ENCODE measurements at regions not wholly inside any gene's neighbourhood (a gene's known extent, or its start where the extent isn't known, plus 50 kb on each side); places are given as distances from the start of the nearest gene placed in this dataset.
"Not testable (repeated sequence)": the region's sequence is repeated elsewhere in the genome, so short reads cannot be mapped to it uniquely, and the experiment has no call there.

DNA sequence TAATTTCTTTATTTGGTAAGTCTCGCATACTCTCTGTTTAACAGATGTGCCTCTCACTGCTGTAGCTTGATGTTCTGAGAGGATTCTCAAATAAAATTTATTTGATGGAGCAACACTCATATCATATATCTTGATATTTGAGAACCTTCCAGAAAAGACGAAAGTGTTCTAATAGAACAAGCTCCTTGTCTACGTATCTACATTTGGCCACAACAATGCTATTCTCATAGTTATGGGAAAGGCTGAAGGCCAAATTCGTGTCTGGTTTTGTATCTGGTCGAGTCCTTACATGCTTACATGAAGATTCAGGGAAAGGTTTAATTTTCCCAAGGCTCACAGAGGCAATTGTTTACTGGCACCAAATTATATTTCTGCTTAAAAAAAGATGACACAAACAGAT is 186.7 kb upstream of the SLC38A2 start:
- intact Hi-C loops (cut with DNase I): loop anchor here (5.0 kb wide), 1 partner anchor 177 kb away; no protein-coding TSS in a partner anchor
- DNase-seq (ENCODE audit: missing footprints) (no peak), ATAC-seq (no peak)

DNA sequence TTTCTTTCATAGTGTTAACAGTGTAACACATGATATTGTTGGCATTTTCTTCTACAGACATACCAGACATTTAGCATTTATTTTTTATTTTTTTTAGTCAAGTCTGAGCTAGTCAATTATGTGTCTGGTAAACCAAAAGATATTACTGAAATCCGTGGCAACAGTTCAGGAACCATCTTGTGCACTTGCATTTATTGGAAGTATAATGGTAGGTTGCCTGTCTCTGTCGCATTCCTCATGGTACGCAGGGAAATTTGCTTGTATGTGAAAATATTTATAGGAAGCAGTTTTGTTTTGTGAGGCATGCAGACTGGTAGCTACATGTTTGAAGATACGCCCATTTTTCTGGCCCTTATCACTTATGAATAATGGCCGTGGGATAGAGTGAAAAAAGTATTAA is 186.1 kb upstream of the SLC38A2 start:
- no peak for DNase-seq (ENCODE audit: missing footprints)
- intact Hi-C loops (cut with DNase I): loop anchor here (5.0 kb wide), 1 partner anchor 176 kb away; no protein-coding TSS in a partner anchor
- ATAC-seq: no peak

DNA sequence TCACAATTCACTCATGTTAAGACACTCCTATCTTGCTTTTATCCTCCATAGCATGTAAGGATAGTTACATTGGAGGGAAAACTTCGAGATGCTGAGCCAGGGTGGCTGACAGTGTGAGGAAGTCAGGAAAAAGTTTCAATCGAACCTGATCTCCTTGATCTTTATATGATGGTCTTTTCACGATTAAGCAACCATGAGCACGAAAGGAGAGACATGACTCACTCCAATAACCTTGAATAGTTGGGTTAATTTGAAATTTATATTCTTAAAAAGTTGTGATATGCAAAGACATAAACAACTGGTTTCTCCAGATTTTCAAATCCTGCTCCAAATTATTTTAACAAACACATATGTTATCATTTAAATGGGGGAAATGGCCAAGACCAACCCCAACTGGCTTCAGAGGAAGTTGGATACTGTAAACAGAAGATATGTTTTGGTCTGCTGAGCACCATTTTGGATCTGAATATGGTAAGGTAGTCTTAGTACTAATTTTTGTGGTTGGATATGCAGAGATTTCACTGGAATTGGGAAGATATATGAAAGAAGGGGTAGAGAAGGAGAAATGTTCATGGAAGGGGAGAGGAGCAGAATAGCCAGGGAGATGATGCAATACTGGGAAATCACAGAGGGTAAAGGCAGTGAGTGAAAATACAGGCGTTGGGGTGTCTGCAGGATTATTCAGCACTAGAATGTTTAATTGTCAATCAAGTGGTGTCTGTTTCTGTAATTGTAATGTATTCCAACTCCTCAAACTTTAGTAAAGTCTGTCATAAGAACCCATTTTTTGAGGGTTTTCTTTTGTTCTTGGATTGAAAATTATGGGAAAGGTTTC is 185.2 kb upstream of the SLC38A2 start:
- DNase-seq (ENCODE audit: missing footprints) (no peak), ATAC-seq (no peak)
- intact Hi-C loops (cut with DNase I): loop anchor here (1.0 to 5.0 kb wide), 2 partner anchors 102 to 175 kb away; no protein-coding TSS in a partner anchor

DNA sequence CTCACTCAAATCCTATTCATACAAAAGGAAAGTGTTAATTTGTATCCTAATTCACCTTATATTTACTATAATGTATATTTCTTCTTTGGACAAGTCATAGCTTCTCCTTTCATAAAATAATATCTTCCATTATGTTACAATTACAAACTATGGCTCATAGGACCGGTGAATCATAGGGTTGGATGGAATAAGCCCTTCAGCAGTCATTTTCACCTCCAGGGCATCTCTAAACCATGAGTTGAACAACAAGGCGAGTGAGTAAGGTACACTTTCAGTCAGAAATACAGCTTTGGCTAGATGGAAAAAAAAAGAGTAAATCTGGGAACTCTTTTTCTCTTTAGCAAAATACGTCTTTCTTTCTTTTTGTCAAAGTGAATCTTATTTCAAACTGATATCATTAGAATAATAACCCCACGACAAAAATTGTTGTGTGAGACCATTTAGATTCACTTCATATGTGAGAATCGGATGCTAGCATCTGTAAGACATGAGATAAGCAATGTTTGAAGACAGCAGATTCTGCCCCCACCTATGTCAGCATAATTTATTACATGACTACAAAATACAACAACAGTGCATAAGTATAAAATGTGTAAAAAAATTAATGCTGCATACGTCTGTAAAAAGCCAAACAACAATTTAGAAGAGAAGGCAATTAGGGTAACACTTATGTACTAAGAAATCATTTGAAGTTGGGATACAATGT is 184.4 kb upstream of the SLC38A2 start:
- intact Hi-C loops (cut with DNase I): loop anchor here (1.0 to 5.0 kb wide), 2 partner anchors 102 to 175 kb away; no protein-coding TSS in a partner anchor
- ATAC-seq (no peak), DNase-seq (ENCODE audit: missing footprints) (no peak)

DNA sequence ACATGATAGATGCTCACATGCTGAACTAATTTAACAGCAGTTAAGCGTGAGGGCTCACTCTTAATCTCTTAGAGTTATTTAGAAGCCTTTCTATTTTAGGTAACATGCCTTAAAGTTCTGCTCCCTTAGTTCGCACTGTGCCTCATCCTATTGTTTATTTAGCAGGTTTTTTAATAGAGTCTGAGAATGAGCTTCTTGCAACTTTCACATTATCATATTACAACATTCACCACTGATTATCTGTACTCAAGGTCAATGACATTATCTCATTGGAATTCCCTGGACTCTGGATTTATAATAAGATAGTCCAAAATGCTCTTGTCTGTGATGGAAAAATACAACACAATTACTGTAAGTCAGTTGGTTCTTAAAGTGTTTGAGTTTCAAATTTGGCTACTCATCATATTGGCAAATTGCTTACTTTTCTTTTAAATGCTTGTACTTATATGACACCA is 183.6 kb upstream of the SLC38A2 start:
- DNase-seq (ENCODE audit: missing footprints): no peak
- intact Hi-C loops (cut with DNase I): loop anchor here (5.0 kb wide), 1 partner anchor 174 kb away; no protein-coding TSS in a partner anchor
- ATAC-seq: peak; percentile 91

DNA sequence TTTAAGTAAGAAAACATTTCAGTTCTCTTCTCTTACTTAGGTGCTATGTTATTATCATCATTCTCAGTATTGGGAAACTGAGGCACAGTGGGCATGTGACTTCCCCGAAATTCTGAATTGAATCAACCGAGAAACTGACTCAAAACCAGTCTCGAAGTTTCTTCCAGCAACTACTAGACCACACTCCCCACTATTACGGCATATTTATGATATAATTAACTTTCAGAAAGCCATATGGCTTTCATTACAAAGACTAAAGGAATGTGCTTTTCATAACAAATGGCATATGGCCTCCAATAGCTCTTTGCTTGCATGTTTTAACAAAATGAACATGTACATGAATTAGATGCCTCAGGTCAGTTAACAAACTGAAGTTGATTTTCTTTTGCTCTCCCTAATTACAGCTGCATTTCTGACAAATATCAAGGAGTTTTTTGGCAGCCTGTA is 182.9 kb upstream of the SLC38A2 start:
- DNase-seq (ENCODE audit: missing footprints) (no peak), ATAC-seq (no peak)
- intact Hi-C loops (cut with DNase I): loop anchor here (5.0 kb wide), 1 partner anchor 173 kb away; no protein-coding TSS in a partner anchor

DNA sequence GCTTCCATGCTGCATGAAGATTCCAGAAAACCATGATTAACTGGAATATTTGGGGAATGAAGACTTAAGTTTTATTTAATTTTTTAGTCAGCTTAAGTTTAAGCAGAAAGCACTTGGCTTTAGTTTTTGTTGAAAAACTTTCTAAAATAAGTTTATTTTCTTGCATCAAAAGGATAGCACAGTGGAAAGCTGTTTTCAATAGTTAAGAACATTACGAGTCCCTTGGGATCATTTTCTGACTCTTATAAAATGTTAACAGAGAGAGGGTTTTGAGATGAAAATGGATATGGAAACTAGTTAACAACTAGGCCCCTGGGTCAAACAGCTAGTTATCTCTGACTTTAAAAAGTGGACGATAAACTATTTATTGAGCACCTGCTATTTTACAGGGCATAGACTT is 181.9 kb upstream of the SLC38A2 start:
- intact Hi-C loops (cut with DNase I): no loop called here
- DNase-seq (ENCODE audit: missing footprints) (no peak), ATAC-seq (no peak)

DNA sequence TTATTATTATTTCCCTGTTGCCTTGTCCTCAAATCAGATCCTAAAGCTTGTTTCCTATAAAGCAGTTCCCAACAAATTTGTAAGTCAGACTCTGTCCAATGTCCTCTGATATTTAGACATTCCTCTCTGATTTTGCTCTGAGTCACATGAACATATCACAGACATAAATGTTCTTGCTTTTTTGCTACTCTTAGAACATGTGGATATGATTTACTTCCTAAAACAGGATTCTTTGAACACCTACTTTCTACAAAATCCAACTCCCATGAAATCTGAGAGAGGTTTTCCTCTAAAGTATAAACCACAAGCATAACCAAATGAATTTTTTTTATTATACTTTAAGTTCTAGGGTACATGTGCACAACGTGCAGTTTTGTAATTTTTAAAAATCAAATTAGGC is 181.3 kb upstream of the SLC38A2 start:
- ATAC-seq: no peak
- intact Hi-C loops (cut with DNase I): no loop called here
- no peak for DNase-seq (ENCODE audit: missing footprints)

DNA sequence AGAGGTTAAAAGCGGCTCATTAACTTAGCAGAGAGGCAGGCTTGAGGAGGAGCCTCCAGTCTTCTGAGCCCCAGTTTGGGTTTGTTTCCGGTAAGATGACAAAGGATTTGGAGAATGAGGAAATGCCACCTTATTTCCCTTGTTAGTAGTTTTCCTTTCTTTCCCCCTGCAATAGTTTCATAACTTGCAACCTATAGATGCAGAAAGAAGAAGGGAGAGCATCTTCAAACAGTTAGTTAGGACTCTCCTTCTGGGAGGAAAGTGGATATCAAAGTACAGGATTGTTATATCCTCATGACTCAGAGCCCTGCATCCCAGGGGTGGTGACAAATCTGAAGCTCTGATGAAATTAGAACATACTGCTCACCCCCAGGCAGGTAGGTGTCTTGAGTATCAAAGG is 180.7 kb upstream of the SLC38A2 start:
- intact Hi-C loops (cut with DNase I): no loop called here
- DNase-seq (ENCODE audit: missing footprints) (no peak), ATAC-seq (no peak)

DNA sequence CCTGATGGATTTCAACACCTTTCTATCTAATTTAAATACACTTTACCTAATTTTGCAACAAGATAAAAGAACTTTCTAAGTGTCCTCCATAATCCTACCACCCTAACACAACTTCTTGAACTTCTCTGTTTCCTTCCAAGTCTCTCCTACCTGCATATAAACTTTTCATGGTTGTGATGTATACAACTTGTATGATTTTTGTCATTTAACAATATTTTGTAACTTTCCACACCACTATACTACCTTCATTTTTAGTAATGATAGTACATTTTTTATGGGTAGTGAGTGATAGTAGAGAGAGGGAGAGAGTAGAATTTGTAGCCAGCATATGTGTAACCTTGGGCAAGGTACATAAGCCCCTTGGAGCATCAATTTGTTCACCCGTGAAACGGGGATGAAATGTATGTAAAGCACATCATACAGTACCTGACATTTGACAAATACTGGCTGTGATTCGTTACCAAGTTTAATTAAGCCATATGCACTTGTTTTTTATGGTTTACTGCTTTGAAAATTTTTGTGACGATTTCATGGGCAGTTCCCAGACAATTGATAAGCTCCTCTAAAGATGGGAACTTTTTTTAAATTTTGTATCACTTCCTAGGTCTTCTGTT is 177.8 kb upstream of the SLC38A2 start:
- DNase-seq (ENCODE audit: missing footprints): no peak
- intact Hi-C loops (cut with DNase I): no loop called here
- ATAC-seq: no peak

DNA sequence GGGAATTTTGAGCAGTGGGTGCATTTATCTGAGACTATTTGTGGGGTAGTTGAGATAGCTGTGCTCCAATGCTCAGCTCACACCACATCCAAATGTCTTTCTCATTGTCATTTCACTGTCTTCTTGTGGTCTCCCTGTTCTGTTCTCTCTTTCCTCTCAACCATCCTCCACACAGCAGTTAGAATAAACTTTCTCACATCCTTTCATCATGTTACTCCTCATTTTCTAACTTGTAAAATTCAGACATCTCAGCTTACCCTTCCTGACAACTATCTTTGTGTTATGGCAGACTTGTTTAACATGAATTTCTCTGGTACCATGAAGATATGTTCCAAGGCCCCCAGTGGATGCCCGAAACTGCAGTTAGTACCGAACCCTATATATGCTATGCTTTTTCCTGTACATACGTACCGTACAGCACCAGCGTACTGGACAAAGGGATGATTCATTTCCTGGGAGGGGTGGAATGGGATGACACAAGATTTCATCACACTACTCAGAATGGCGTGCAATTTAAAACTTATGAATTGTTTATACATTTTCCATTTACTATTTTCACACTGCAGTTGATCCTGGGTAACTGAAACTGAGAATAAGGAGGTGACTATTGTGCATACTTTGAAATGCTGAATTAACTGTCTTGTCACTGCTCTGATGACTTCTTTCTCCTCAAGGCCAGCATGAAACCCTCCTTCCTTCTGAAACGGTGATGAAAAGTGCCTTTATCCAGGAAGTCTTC is 177.1 kb upstream of the SLC38A2 start:
- ATAC-seq: no peak
- intact Hi-C loops (cut with DNase I): no loop called here
- no peak for DNase-seq (ENCODE audit: missing footprints)

DNA sequence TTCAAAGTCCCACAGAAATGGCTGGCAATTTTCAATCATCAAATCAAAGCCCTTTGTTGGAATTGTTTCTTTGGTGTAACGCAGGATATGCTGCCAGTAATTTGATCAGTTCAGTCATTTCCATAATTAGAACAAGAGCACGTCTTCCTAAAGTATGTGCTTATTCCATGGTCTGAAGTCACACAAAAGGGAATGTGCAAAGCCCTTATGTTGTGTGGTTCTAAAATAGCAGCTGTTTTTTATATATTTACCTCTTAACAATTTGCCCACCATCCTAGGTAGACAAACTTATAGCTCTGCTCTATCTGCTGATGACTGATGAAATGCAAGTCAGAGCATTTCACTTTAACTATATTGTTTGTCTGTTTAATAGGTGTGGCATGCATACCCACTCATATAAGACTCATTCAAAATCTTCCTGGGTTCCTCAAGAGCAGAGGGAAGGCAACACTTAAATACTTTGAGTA is 176.1 kb upstream of the SLC38A2 start:
- ATAC-seq: peak; percentile 76
- intact Hi-C loops (cut with DNase I): no loop called here

DNA sequence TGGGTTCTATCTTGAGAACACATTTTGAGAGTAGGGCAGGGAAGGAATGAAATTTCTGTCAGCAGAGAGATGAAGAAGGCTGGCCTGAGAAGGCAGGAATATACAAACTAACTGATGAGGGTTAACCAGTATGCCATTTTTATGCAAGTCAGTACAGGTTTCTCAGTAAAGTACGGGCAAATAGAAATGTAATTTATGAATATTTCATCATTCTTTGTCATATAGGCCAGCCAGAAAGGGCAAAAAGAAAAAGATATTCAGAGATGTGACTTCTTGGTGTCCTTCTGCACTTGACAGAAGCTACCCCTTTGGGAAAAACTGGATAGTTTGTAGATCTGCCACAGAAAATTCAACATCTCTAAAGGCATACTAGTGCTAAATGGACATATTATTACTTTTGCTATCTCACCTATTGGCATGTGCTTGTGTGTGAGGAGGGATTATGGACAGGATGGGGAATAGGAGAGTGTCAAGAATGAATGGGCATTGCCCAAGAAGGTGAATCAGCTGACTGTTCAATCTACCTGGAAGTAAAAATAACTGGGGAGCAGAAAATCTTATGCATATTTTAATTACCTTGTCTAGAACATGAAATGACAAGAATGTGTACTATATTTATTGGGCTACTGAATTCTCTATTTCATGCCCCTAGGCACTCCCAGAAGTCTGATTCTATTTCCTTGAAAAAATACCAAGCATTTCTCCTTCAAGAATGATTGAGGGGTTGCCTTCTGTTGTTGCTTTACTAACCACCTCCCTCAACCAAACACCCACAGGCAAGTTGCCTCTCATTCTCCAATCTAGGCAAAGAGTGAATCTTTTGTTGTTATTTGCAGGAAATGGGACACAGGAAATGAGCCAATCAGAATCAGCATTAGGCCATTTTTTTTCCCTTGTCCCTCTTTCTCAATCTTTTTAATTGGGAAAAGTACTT is 175.1 kb upstream of the SLC38A2 start:
- intact Hi-C loops (cut with DNase I): no loop called here
- no peak for ATAC-seq
- no peak for DNase-seq (ENCODE audit: missing footprints)

More for the DNA sequence above, 176.1 kb upstream of the SLC38A2 start:
- no peak for DNase-seq (ENCODE audit: missing footprints)

DNA sequence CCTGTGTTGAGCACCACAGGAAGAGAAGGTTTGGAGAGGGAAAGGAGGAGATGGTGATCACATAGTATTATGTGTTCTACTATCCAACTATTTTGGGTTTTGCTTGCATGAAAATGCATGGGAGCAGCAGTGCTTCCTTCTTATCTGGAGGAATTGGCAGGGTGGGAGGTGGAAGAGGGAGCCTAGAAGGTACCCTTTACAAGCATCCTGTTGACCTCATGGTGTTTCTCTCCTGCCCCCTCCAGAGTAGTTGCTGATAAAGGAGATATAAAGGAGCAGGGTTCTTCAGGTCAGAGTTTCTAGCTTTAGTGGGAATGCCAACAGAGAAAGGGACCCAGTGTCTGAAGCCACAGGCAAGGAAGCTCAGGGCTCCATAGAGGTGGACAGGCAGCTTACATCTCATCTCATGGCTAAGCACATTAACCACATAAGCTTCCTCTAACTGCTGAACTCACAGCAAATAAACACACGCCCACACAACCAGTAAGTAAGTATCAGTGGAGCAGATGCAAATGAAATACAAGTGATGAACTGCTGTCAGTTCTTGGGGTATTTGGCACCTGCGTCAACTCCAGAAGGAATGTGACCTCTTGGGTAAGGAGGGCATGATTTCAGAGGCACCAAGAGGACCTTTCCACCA is 174.2 kb upstream of the SLC38A2 start:
- ATAC-seq (no peak), DNase-seq (ENCODE audit: missing footprints) (no peak)
- intact Hi-C loops (cut with DNase I): no loop called here

DNA sequence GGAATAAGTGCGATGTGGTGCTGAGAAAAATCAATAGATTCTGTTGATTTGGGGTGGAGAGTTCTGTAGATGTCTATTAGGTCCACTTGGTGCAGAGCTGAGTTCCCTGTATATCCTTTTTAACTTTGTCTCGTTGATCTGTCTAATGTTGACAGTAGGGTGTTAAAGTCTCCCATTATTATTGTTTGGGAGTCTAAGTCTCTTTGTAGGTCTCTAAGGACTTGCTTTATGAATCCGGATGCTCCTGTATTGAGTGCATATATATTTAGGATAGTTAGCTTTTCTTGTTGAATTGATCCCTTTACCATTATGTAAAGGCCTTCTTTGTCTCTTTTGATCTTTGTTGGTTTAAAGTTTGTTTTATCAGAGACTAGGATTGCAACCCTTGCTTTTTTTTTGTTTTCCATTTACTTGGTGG is 170.8 kb upstream of the SLC38A2 start:
- ATAC-seq; DNase-seq (ENCODE audit: missing footprints); intact Hi-C loops (cut with DNase I): not testable (repeated sequence)

DNA sequence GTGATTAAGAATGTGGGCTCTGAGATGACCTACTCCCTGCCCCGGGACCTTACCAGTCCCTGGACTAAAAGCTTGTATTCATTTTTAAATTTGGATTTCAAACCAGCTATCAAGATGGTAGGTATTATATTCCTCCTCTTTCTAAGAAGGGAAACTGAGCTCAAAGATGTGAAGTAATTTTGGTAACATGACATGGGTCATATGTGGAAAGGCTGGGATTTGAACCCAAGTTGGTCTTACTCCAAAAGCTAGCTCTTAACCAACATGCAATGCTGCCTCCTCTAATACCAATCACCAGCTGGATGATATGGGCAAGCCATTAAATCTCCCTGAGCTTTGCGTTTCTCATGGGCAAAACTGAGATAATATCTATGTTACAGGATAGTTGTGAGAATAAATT is 166.4 kb upstream of the SLC38A2 start:
- ATAC-seq (no peak), DNase-seq (ENCODE audit: missing footprints) (no peak)
- intact Hi-C loops (cut with DNase I): no loop called here

DNA sequence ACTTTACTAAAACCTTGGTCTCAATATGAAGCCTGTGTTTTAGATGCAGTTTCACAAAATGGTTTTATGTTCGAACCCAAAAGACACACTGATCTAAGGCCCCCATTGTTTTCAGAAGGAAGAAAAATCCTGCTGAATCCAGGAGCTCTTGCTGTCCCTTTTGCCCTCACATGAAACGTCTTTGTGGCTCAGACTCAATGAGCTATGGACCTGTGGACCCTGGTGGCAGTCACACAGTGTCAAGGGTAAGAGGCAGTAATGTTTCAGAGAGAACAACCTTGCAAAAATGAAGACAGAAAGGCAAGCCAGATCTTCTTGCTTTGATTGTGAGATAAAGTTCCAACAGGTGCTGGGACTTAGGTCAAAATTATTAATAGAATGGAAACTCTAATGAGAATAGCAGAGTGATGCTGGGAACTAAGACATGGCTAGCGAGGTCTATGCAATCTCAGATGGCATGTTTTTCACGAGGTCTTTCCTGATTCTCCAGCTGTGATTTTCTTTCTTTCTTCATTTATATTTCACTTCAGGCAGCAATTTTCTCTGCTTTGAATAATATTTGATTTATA is 164.9 kb upstream of the SLC38A2 start:
- ATAC-seq (no peak), DNase-seq (ENCODE audit: missing footprints) (no peak)
- intact Hi-C loops (cut with DNase I): no loop called here
